HAP-1 (cell line): ENCODE measurements at regions not wholly inside any gene's neighbourhood (a gene's known extent, or its start where the extent isn't known, plus 50 kb on each side); places are given as distances from the start of the nearest gene placed in this dataset.

ENCODE experiments used
- DNase-seq, 2 experiments: peaks; one replicate each; pipeline ENCODE4 v3.0.0-alpha.2; 2016 to 2020; ENCODE audit warnings: low spot score in 2 of 2
- H3K27me3 ChIP-seq: fragments of 250-450 bp; sonication (Bioruptor Pico); 2 replicates; pipeline ENCODE4 v1.5.1; 2020; ENCODE audit warnings: low read depth, mild to moderate bottlenecking, moderate library complexity
- H3K36me3 ChIP-seq: fragments of 250-450 bp; sonication (Bioruptor Pico); replicated peaks from 2 replicates; pipeline ENCODE4 v1.5.1; 2020; ENCODE audit warnings: mild to moderate bottlenecking
- H3K4me1 ChIP-seq: fragments of 250-450 bp; sonication (Bioruptor Pico); 2 replicates; pipeline ENCODE4 v1.5.1; 2020; ENCODE audit warnings: mild to moderate bottlenecking
- H3K4me3 ChIP-seq: fragments of 250-450 bp; sonication (Bioruptor Pico); 2 replicates; pipeline ENCODE4 v1.5.1; 2020; ENCODE audit warnings: mild to moderate bottlenecking, moderate library complexity
- H3K9me3 ChIP-seq: fragments of 250-450 bp; sonication (Bioruptor Pico); 2 replicates; pipeline ENCODE4 v1.5.1; 2020; ENCODE audit warnings: mild to moderate bottlenecking, moderate library complexity
- in situ Hi-C: fragments of 300-500 bp; cut with MboI; formaldehyde crosslinking; loops from 3 replicates; pipeline ENCODE4 v1.14.3; 2020; ENCODE audit warnings: low sequenced_read_pairs, inconsistent platforms, mixed read lengths

- no peak for DNase-seq
- in situ Hi-C loops = no loop called here
- H3K4me1 ChIP-seq = no peaks in the 10 kb centered on the region
- no peak overlapping the region for H3K4me3 ChIP-seq
- H3K36me3 ChIP-seq = no peaks in the 10 kb centered on the region
- no peaks in the 10 kb centered on the region for H3K27me3 ChIP-seq
- no peaks in the 10 kb centered on the region for H3K9me3 ChIP-seq
These were observed 219.5 kb downstream of the TFAP2C start for GRCh38 chr20:56848561-56848960.

- H3K27me3 ChIP-seq = no peaks in the 10 kb centered on the region
- no peaks in the 10 kb centered on the region for H3K36me3 ChIP-seq
These were observed 222.4 kb downstream of the TFAP2C start for GRCh38 chr20:56851552-56851951.

DNA sequence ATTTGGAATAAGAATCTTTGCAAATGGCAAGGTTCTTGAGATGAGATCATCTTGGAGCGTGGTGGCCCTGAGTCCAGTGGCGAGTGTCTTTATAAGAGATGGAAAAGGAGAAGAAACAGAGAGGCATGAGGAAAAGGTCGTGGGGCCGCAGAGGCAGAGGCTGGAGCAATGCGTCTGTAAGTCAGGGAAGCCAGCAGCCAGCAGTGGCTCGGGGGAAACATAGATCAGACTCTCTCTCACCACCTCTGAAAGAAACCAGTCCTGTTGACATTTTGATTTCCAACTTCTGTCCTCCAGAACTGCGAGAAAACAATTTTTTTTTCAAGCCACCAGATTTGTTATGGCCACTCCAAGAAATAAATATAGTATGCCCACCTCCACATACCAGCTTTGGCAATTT is 226.6 kb downstream of the TFAP2C start:
- DNase-seq = no peak
- Histone ChIP-seq H3K36me3 (no peaks in the 10 kb centered on the region), H3K4me1 (no peaks in the 10 kb centered on the region), H3K4me3 (no peak overlapping the region), H3K27me3 (no peaks in the 10 kb centered on the region), H3K9me3 (no peaks in the 10 kb centered on the region)
- in situ Hi-C loops = no loop called here

More at GRCh38 chr20:56851552-56851951, 222.4 kb downstream of the TFAP2C start:
- DNase-seq = no peak
- Histone ChIP-seq H3K4me1 (no peaks in the 10 kb centered on the region), H3K4me3 (no peak overlapping the region), H3K9me3 (no peaks in the 10 kb centered on the region)
- in situ Hi-C loops = no loop called here

GRCh38 chr20:56857950-56858349 is 228.8 kb downstream of the TFAP2C start:
- no peaks in the 10 kb centered on the region for H3K4me1 ChIP-seq
- H3K4me3 ChIP-seq = no peak overlapping the region
- no peaks in the 10 kb centered on the region; the same call in 1 of the 2 replicates for H3K27me3 ChIP-seq
- no peaks in the 10 kb centered on the region for H3K36me3 ChIP-seq
- DNase-seq = no peak
- no peaks in the 10 kb centered on the region for H3K9me3 ChIP-seq
- in situ Hi-C loops = no loop called here

DNA sequence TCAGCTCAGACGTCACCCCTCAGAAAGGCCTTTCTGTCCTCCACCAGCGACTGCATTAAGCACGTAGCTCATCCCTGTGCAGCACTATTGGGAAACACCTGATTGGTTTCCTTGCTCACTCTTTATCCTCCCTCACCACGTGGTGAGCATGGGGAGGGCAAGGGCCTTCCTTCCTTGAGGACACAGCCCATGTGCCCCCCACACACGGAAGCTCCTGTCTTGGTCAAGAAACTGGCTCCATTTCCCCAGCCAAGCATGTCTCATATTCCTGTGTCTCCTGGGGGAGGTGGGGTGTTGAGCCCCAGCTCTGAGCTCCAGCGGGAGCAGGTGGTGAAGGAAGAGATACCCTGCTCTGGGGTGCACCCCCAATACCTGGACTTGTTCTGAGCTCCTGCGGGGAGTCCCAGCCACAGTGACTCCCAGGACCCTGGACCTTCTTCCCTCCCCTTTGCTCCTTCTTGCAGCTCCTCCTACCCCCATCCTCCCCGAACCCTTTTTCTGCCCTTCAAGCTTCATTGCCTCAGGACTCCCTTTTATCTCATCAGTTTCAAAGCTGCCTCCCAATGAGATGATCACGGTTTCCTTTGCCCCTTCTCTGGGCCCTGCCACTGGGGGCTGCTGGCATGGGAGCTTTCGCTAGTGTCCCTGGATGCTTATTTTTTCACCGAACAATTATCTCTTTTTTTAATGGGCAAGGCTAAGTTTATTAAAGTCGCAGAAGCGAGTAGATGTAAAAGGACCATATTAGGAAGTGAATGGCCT is 230.1 kb downstream of the TFAP2C start:
- H3K27me3 ChIP-seq = peaks cover 9% of the 10 kb centered on the region; the same call in 1 of the 2 replicates
- no peaks in the 10 kb centered on the region for H3K36me3 ChIP-seq
- H3K9me3 ChIP-seq = no peaks in the 10 kb centered on the region
- DNase-seq = no peak
- in situ Hi-C loops = no loop called here
- no peak overlapping the region for H3K4me3 ChIP-seq
- no peaks in the 10 kb centered on the region for H3K4me1 ChIP-seq

GRCh38 chr20:56859801-56860261 is 230.7 kb downstream of the TFAP2C start:
- H3K27me3 ChIP-seq = peaks cover 15% of the 10 kb centered on the region
- no peaks in the 10 kb centered on the region for H3K9me3 ChIP-seq
- no peaks in the 10 kb centered on the region for H3K36me3 ChIP-seq
- no peaks in the 10 kb centered on the region for H3K4me1 ChIP-seq
- no peak overlapping the region for H3K4me3 ChIP-seq
- in situ Hi-C loops = no loop called here
- DNase-seq = peak in 1 of 2 experiments; percentile 33

DNA sequence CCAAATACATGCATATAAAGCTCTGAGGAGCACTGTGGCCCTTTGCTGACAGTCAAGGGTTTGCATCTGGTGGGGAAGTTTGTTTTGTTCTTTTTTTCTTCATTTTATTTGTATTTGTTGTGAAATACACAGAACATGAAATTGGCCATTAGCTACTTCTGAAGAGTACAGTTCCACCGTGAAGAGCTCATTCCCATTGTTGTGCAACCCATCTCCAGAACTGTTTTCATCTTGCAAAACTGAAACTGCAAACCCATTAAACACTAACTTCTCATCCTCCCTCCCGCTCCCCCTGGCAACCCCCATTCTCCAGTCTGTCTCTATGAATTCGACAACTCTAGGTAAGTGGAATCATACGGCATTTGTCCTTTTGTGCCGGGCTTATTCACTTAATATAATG is 231.3 kb downstream of the TFAP2C start:
- Histone ChIP-seq H3K9me3 (no peaks in the 10 kb centered on the region), H3K4me3 (no peak overlapping the region), H3K27me3 (peaks cover 21% of the 10 kb centered on the region), H3K4me1 (no peaks in the 10 kb centered on the region), H3K36me3 (no peaks in the 10 kb centered on the region)
- in situ Hi-C loops = no loop called here
- DNase-seq = no peak

- in situ Hi-C loops = no loop called here
- DNase-seq = no peak
- no peaks in the 10 kb centered on the region for H3K4me1 ChIP-seq
- peaks cover 23% of the 10 kb centered on the region for H3K27me3 ChIP-seq
- H3K36me3 ChIP-seq = no peaks in the 10 kb centered on the region
- H3K4me3 ChIP-seq = no peak overlapping the region
- no peaks in the 10 kb centered on the region for H3K9me3 ChIP-seq
These were observed 232.5 kb downstream of the TFAP2C start for GRCh38 chr20:56861590-56861989.

GRCh38 chr20:56865055-56865454 is 235.9 kb downstream of the TFAP2C start:
- no peak for DNase-seq
- H3K36me3 ChIP-seq = no peaks in the 10 kb centered on the region

DNA sequence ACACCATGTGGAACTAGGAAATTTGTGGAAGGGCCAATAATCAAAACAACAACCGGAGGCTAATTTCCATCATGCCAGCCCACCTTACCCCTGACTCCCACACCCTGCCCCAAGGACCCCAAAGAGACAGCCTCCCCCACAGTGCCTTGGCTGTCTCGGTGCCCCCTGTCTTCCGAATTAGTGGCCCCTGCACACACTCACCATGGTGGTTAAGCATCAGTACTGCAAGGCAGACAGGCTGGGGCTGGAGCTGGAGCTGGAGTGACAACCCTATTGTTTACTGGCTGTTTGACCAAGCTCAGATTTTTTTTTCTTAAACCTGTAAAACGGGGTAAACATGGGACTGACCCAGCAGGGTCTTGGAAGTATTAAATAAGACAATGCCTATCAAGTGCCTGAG is 238.0 kb downstream of the TFAP2C start:
- no peak for DNase-seq
- H3K36me3 ChIP-seq = no peaks in the 10 kb centered on the region
- in situ Hi-C loops = no loop called here
- no peak overlapping the region for H3K4me3 ChIP-seq
- H3K4me1 ChIP-seq = no peaks in the 10 kb centered on the region
- H3K27me3 ChIP-seq = peaks cover 23% of the 10 kb centered on the region
- no peaks in the 10 kb centered on the region for H3K9me3 ChIP-seq

More at GRCh38 chr20:56865055-56865454, 235.9 kb downstream of the TFAP2C start:
- in situ Hi-C loops = no loop called here
- no peak overlapping the region for H3K4me3 ChIP-seq
- no peaks in the 10 kb centered on the region for H3K9me3 ChIP-seq
- H3K27me3 ChIP-seq = peaks cover 23% of the 10 kb centered on the region
- no peaks in the 10 kb centered on the region for H3K4me1 ChIP-seq

GRCh38 chr20:56868746-56869145 is 239.6 kb downstream of the TFAP2C start:
- H3K4me3 ChIP-seq = no peak overlapping the region
- H3K36me3 ChIP-seq = no peaks in the 10 kb centered on the region
- no peaks in the 10 kb centered on the region for H3K9me3 ChIP-seq
- DNase-seq = no peak
- no peaks in the 10 kb centered on the region for H3K4me1 ChIP-seq
- in situ Hi-C loops = no loop called here
- H3K27me3 ChIP-seq = peaks cover 18% of the 10 kb centered on the region

- Histone ChIP-seq H3K9me3 (no peaks in the 10 kb centered on the region), H3K27me3 (peaks cover 4% of the 10 kb centered on the region), H3K4me3 (no peak overlapping the region), H3K4me1 (no peaks in the 10 kb centered on the region), H3K36me3 (no peaks in the 10 kb centered on the region)
- in situ Hi-C loops = no loop called here
- no peak for DNase-seq
These were observed 241.2 kb downstream of the TFAP2C start for GRCh38 chr20:56870271-56870670.

GRCh38 chr20:56871691-56872090 is 242.6 kb downstream of the TFAP2C start:
- H3K9me3 ChIP-seq = no peaks in the 10 kb centered on the region
- no peaks in the 10 kb centered on the region for H3K36me3 ChIP-seq
- in situ Hi-C loops = no loop called here
- H3K4me3 ChIP-seq = no peak overlapping the region
- no peak for DNase-seq
- H3K4me1 ChIP-seq = no peaks in the 10 kb centered on the region
- H3K27me3 ChIP-seq = no peaks in the 10 kb centered on the region

DNA sequence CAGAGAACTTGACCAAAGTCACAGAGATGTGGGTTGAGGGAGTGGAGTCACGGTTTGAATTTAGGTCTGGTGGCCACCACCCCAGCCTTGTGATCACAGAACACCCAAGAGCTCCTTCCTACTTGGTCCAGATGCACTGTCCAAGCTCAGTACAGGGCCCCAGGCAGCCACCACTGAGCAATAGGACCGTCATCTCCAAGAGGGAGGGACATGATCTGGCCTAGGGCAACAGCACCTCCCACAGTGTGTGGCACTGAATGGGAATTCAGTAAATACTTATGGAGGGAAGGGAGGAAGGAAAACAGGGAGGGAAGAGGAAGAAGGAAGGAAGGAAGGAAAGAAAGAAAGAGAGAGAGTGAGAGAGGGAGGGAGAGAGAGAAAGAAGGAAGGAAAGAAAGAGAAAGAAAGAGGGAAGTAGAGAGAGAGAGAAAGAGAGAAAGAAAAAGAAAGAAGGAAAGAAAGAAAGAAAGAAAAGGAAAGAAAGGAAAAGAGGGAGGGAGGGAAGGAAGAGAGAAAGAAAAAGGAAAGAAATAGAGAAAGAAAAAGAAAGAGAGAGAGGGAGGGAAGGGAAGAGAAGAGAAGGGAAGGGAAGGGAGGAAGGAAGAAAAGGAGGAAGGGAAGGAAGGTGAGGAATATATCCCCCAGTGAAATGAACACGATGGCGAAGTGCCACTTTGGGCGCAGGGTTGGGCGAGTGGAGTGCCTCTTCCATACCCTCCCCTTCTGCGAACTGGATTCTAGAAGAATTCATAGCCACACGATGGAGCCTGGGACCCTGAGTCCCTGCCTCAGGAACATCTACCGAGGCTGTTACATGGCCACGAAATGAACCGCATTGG is 243.7 kb downstream of the TFAP2C start:
- H3K27me3 ChIP-seq = no peaks in the 10 kb centered on the region
- H3K36me3 ChIP-seq = no peaks in the 10 kb centered on the region
- in situ Hi-C loops = no loop called here
- DNase-seq = no peak
- no peaks in the 10 kb centered on the region for H3K4me1 ChIP-seq
- no peak overlapping the region for H3K4me3 ChIP-seq
- H3K9me3 ChIP-seq = no peaks in the 10 kb centered on the region
